DND-41 (cell line): ENCODE measurements at regions not wholly inside any gene's neighbourhood (a gene's known extent, or its start where the extent isn't known, plus 50 kb on each side); places are given as distances from the start of the nearest gene placed in this dataset.

Experiments
- ATAC-seq: fragments of 200-7000 bp; cut with Tn5 transposase; 3 replicates; pipeline ENCODE4 v1.9.1; 2021; ENCODE audit warnings: low read depth; ENCODE audit not compliant: insufficient read depth
- DNase-seq: peaks from one replicate; pipeline ENCODE4 v3.0.0-alpha.2; 2020
- H2AFZ ChIP-seq: 2 replicates; pipeline ENCODE4 v1.6.0; 2012; ENCODE audit warnings: low read depth, low read length
- H3K27ac ChIP-seq: 2 replicates; pipeline ENCODE4 v1.5.1; 2012; ENCODE audit warnings: low read length, inconsistent platforms
- H3K27me3 ChIP-seq: fragments of 200-600 bp; sonication (generic); 2 replicates; pipeline ENCODE4 v1.6.0; 2012; ENCODE audit warnings: low read length, mild to moderate bottlenecking, inconsistent platforms; ENCODE audit not compliant: insufficient read depth, poor library complexity
- H3K36me3 ChIP-seq: 2 replicates; pipeline ENCODE4 v1.5.1; 2012; ENCODE audit warnings: low read length, inconsistent platforms; ENCODE audit not compliant: insufficient read depth
- H3K4me1 ChIP-seq: 2 replicates; pipeline ENCODE4 v1.5.1; 2012; ENCODE audit warnings: mild to moderate bottlenecking, low read length; ENCODE audit not compliant: insufficient read depth
- H3K4me2 ChIP-seq: 2 replicates; pipeline ENCODE4 v1.6.0; 2012; ENCODE audit warnings: mild to moderate bottlenecking, moderate library complexity, low read length, inconsistent platforms; ENCODE audit not compliant: insufficient read depth
- H3K4me3 ChIP-seq, 2 experiments: fragments of 200-600 bp in 1 of 2; shearing (Covaris generic) in 1 of 2; 2 replicates each; pipeline ENCODE4 v1.5.1; 2012 to 2016; ENCODE audit warnings: inconsistent platforms in 2 of 2, low read length in 2 of 2, mild to moderate bottlenecking in 2 of 2, low read depth in 1 of 2, moderate library complexity in 1 of 2
- H3K79me2 ChIP-seq: 2 replicates; pipeline ENCODE4 v1.6.0; 2012; ENCODE audit warnings: low read length, inconsistent platforms; ENCODE audit not compliant: insufficient read depth
- H3K9ac ChIP-seq: 2 replicates; pipeline ENCODE4 v1.6.0; 2012; ENCODE audit warnings: low read depth, mild to moderate bottlenecking, inconsistent platforms, low read length, moderate library complexity
- H3K9me3 ChIP-seq: 2 replicates; pipeline ENCODE4 v1.5.1; 2012; ENCODE audit warnings: low read length, moderate library complexity, mild to moderate bottlenecking, inconsistent platforms; ENCODE audit not compliant: insufficient read depth, severe bottlenecking
- H4K20me1 ChIP-seq: 2 replicates; pipeline ENCODE4 v1.6.0; 2012; ENCODE audit warnings: low read length; ENCODE audit not compliant: insufficient read depth
- EZH2 ChIP-seq: IDR thresholded peaks from 3 replicates; pipeline ENCODE4 v1.6.1; 2012; ENCODE audit warnings: borderline replicate concordance, low read depth, mild to moderate bottlenecking, moderate library complexity, low read length, inconsistent platforms; ENCODE audit not compliant: severe bottlenecking
- TF ChIP-seq, protein P1 (sequence below): IDR thresholded peaks from 2 replicates; pipeline ENCODE4 v1.5.1; 2012; ENCODE audit warnings: borderline replicate concordance, low read length, moderate library complexity, mild to moderate bottlenecking; ENCODE audit not compliant: poor library complexity, severe bottlenecking; ENCODE audit errors: extremely low read depth

DNA sequence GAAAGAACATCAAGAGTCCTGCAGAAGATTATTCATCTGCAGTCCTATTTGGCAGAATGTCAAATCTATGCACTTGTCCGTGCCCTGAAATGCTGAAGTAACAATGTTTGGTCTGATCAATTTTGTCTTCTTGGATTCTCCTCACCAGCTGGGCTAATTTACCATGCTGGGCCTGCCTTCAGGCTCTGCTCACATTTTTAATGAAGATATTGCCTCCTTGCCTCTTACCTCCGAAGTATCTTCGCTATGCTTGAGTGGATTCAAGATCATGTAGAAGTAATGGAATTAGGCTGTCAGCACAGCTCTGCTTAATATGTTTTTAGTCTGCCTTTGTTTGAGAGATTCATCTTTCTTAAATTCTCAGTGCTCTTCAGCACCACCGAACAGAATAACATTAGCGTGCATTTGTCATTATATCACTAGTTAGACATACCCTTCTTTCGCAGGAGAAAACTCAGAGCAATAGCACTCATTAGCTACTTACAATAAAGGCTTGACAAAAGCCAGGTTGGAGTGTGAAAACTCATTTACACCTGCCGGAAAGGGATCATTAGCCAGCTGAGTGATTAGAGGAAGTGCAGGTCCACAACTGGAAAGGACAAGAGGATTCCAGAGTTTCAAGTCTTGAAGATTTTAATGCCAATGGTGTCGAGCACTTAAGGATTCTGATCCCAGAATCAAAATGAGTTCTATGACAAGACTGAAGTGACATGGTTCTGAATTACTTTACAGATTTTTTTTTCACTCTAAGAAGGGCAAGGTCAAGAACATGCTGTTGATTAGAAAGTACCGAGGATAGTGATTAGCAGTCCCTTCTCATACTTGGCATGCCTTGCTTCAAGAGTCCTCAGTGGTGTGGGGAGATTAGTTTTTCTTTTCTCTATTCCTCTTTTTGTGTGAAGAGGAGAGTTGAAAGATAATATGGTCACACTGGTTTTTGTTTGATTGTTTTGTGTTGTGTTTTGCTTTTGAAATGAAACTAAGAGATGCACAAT is 405.6 kb upstream of the TOM1L1 start:
- H3K9me3 ChIP-seq, result no peaks in the 10 kb centered on the region
- no peaks in the 10 kb centered on the region for H3K4me1 ChIP-seq
- H4K20me1 ChIP-seq, result no peaks in the 10 kb centered on the region
- no peak overlapping the region for H3K9ac ChIP-seq
- H3K79me2 ChIP-seq, result no peaks in the 10 kb centered on the region
- H3K4me3 ChIP-seq, result no peak overlapping the region
- no peaks in the 10 kb centered on the region for H3K27me3 ChIP-seq
- H3K27ac ChIP-seq, result no peak overlapping the region
- H2AFZ ChIP-seq, result no peak overlapping the region
- TF ChIP-seq, protein P1, sequence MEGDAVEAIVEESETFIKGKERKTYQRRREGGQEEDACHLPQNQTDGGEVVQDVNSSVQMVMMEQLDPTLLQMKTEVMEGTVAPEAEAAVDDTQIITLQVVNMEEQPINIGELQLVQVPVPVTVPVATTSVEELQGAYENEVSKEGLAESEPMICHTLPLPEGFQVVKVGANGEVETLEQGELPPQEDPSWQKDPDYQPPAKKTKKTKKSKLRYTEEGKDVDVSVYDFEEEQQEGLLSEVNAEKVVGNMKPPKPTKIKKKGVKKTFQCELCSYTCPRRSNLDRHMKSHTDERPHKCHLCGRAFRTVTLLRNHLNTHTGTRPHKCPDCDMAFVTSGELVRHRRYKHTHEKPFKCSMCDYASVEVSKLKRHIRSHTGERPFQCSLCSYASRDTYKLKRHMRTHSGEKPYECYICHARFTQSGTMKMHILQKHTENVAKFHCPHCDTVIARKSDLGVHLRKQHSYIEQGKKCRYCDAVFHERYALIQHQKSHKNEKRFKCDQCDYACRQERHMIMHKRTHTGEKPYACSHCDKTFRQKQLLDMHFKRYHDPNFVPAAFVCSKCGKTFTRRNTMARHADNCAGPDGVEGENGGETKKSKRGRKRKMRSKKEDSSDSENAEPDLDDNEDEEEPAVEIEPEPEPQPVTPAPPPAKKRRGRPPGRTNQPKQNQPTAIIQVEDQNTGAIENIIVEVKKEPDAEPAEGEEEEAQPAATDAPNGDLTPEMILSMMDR, result no peak
- no peak for TF ChIP-seq EZH2
- H3K4me2 ChIP-seq, result no peak overlapping the region
- DNase-seq, result no peak
- no peaks in the 10 kb centered on the region for H3K36me3 ChIP-seq
- no peak for ATAC-seq

DNA sequence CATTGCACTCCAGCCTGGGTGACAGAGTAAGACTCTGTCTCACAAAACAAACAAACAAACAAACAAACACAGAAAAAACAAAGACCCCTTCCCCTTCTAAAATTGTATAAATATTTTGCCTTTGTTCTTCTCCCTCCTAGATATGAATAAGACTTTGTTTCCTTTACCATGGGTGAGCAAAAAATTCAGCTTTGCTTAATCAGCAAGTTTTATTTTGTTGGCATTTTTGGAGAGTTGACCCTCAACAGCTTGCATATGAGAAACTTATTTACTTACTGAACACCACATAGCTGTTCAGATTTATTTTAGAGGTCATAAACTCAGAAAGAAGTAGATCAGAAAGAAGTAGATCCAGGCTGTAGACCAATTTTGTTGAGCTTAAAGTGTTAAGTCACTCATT is 395.2 kb upstream of the TOM1L1 start:
- H4K20me1 ChIP-seq, result no peaks in the 10 kb centered on the region
- no peaks in the 10 kb centered on the region for H3K36me3 ChIP-seq
- no peak overlapping the region for H3K9ac ChIP-seq
- no peak for DNase-seq
- H3K4me3 ChIP-seq, result no peak overlapping the region
- ATAC-seq, result no peak
- TF ChIP-seq, protein P1, result no peak
- no peak for TF ChIP-seq EZH2
- no peak overlapping the region for H3K4me2 ChIP-seq
- H3K9me3 ChIP-seq, result no peaks in the 10 kb centered on the region
- H3K4me1 ChIP-seq, result no peaks in the 10 kb centered on the region
- H3K79me2 ChIP-seq, result no peaks in the 10 kb centered on the region
- H2AFZ ChIP-seq, result no peak overlapping the region
- no peaks in the 10 kb centered on the region for H3K27me3 ChIP-seq
- H3K27ac ChIP-seq, result no peak overlapping the region

DNA sequence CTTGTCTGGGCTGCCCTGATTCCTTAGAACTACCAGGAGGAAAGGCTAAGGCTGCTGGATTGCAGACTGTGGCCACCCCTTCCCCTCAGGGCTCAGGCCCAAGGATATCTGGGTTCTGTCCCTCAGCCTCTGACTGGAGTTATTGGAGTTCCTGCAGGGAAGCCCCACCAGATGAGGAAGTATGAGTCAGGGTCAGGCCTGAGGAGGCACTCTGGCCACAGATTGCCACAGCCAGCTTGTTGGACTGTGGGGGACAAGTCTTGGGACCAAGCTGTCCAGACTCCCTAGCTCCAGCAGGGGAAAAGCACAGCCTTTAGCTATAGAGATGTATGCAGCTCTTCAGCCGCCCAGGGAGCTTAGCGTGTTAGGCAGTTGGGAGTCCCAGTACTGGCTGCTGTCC is 381.9 kb upstream of the TOM1L1 start:
- no peaks in the 10 kb centered on the region for H3K9me3 ChIP-seq
- H3K4me3 ChIP-seq, result no peak overlapping the region
- ATAC-seq, result no peak
- H4K20me1 ChIP-seq, result no peaks in the 10 kb centered on the region
- H3K4me1 ChIP-seq, result no peaks in the 10 kb centered on the region
- no peaks in the 10 kb centered on the region for H3K79me2 ChIP-seq
- no peak for DNase-seq
- no peak for TF ChIP-seq EZH2
- TF ChIP-seq, protein P1, result no peak
- H3K9ac ChIP-seq, result no peak overlapping the region
- no peak overlapping the region for H3K27ac ChIP-seq
- H3K36me3 ChIP-seq, result no peaks in the 10 kb centered on the region
- no peaks in the 10 kb centered on the region for H3K27me3 ChIP-seq
- no peak overlapping the region for H2AFZ ChIP-seq
- no peak overlapping the region for H3K4me2 ChIP-seq
